Adrenal gland (tissue), 5 donors: ENCODE measurements at regions not wholly inside any gene's neighbourhood (a gene's known extent, or its start where the extent isn't known, plus 50 kb on each side); places are given as distances from the start of the nearest gene placed in this dataset.

ENCODE experiments used
- POLR2A ChIP-seq, 2 donors: fragments of 450-650 bp; IDR thresholded peaks; one replicate each; pipeline ENCODE4 v1.6.1; 2017; ENCODE audit warnings: antibody characterized with exemption in 2 of 2, mild to moderate bottlenecking in 2 of 2, moderate library complexity in 1 of 2
- TF ChIP-seq, protein P1 (sequence below), 6 experiments: fragments of 450-650 bp in 4 of 6; fragments of 200-600 bp in 2 of 6; sonication (generic) in 1 of 6; IDR thresholded peaks; 1 replicate in 5 of 6; 2 replicates in 1 of 6; pipeline versions ENCODE4 v1.5.1 to v1.8.0; 2016 to 2021; ENCODE audit warnings: antibody characterized with exemption in 6 of 6, mild to moderate bottlenecking in 2 of 6, moderate library complexity in 1 of 6
- donor health status: DM: no; HTN: no; CAD: no.

- TF ChIP-seq, protein P1, sequence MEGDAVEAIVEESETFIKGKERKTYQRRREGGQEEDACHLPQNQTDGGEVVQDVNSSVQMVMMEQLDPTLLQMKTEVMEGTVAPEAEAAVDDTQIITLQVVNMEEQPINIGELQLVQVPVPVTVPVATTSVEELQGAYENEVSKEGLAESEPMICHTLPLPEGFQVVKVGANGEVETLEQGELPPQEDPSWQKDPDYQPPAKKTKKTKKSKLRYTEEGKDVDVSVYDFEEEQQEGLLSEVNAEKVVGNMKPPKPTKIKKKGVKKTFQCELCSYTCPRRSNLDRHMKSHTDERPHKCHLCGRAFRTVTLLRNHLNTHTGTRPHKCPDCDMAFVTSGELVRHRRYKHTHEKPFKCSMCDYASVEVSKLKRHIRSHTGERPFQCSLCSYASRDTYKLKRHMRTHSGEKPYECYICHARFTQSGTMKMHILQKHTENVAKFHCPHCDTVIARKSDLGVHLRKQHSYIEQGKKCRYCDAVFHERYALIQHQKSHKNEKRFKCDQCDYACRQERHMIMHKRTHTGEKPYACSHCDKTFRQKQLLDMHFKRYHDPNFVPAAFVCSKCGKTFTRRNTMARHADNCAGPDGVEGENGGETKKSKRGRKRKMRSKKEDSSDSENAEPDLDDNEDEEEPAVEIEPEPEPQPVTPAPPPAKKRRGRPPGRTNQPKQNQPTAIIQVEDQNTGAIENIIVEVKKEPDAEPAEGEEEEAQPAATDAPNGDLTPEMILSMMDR (IDR thresholded peaks at IDR 0.05) = no peak
- TF ChIP-seq POLR2A (IDR thresholded peaks at IDR 0.05) = no peak
These were observed 175.1 kb downstream of the CXCL12 start for GRCh38 chr10:44209811-44210210.
